HG03378 (cell line): ENCODE measurements at regions not wholly inside any gene's neighbourhood (a gene's known extent, or its start where the extent isn't known, plus 50 kb on each side); places are given as distances from the start of the nearest gene placed in this dataset.

Experiments used
- ATAC-seq: cut with Tn5 transposase; IDR thresholded peaks from one replicate; pipeline ENCODE4 v1.9.1; 2021; ENCODE audit warnings: mild to moderate bottlenecking, moderate library complexity; ENCODE audit not compliant: unreplicated experiment

GRCh38 chr10:78526347-78526746 is 492.7 kb downstream of the RPS24 start:
- ATAC-seq, result no peak

- no peak for ATAC-seq
Observed at GRCh38 chr10:78527296-78527695, 493.6 kb downstream of the RPS24 start.

- no peak for ATAC-seq
Observed at GRCh38 chr10:78528749-78529204, 495.1 kb downstream of the RPS24 start.

GRCh38 chr10:78529262-78529661 is 495.6 kb downstream of the RPS24 start:
- ATAC-seq, result no peak

GRCh38 chr10:78531088-78531487 is 497.4 kb downstream of the RPS24 start:
- ATAC-seq, result no peak

- no peak for ATAC-seq
Observed at GRCh38 chr10:78532480-78533042, 498.9 kb downstream of the RPS24 start.

GRCh38 chr10:78533098-78533497 is 499.4 kb downstream of the RPS24 start:
- ATAC-seq, result no peak

- ATAC-seq, result no peak
Observed at GRCh38 chr10:78533776-78534175, 500.1 kb downstream of the RPS24 start.

- ATAC-seq, result no peak
Observed at GRCh38 chr10:78535716-78536218, 502.1 kb downstream of the RPS24 start.

- ATAC-seq, result no peak
Observed at GRCh38 chr10:78537018-78537417, 503.4 kb downstream of the RPS24 start.

GRCh38 chr10:78539247-78539766 is 505.6 kb downstream of the RPS24 start:
- no peak for ATAC-seq

- no peak for ATAC-seq
Observed at GRCh38 chr10:78540355-78541076, 506.9 kb downstream of the RPS24 start.

- ATAC-seq, result no peak
Observed at GRCh38 chr10:78541481-78542140, 507.9 kb downstream of the RPS24 start.

GRCh38 chr10:78542141-78542489 is 508.5 kb downstream of the RPS24 start:
- ATAC-seq, result no peak

GRCh38 chr10:78542521-78542920 is 508.9 kb downstream of the RPS24 start:
- no peak for ATAC-seq

- ATAC-seq, result no peak
Observed at GRCh38 chr10:78543031-78543748, 509.5 kb downstream of the RPS24 start.

GRCh38 chr10:78543749-78544362 is 510.2 kb downstream of the RPS24 start:
- ATAC-seq, result no peak

- no peak for ATAC-seq
Observed at GRCh38 chr10:78544423-78545090, 510.9 kb downstream of the RPS24 start.

GRCh38 chr10:78545756-78546155 is 512.1 kb downstream of the RPS24 start:
- ATAC-seq, result no peak

GRCh38 chr10:78547397-78547796 is 513.7 kb downstream of the RPS24 start:
- ATAC-seq, result no peak
